K562 (cell line): ENCODE measurements at regions not wholly inside any gene's neighbourhood (a gene's known extent, or its start where the extent isn't known, plus 50 kb on each side); places are given as distances from the start of the nearest gene placed in this dataset.

Experiments
- CBFA2T2 ChIP-seq: fragments of 450-650 bp; conservative IDR thresholded peaks from 2 replicates; pipeline ENCODE4 v1.6.1; 2017; ENCODE audit warnings: mild to moderate bottlenecking
- CBFB ChIP-seq: sonication (generic); formaldehyde crosslinking; IDR thresholded peaks from 2 replicates; pipeline ENCODE4 v1.4.0; 2020; ENCODE audit warnings: mild to moderate bottlenecking, missing genetic modification reagents
- CCNT2 ChIP-seq: IDR thresholded peaks from 2 replicates; pipeline ENCODE4 v1.6.1; 2011; ENCODE audit warnings: borderline replicate concordance, low read depth, mild to moderate bottlenecking, moderate library complexity, mixed read lengths, low read length; ENCODE audit not compliant: insufficient read length; ENCODE audit errors: extremely low read depth
- EP300 ChIP-seq: IDR thresholded peaks from 2 replicates; pipeline ENCODE4 v1.6.1; 2012; ENCODE audit warnings: low read length, improper control_type of control experiment
- FUS ChIP-seq: fragments of 200-400 bp; formaldehyde crosslinking; optimal IDR thresholded peaks from 2 replicates; pipeline ENCODE3; 2017; ENCODE audit warnings: low read depth, low read length
- GTF2F1 ChIP-seq: IDR thresholded peaks from 2 replicates; pipeline ENCODE4 v1.6.1; 2011; ENCODE audit warnings: low read depth, low read length, improper control_type of control experiment
- MAFK ChIP-seq: IDR thresholded peaks from 2 replicates; pipeline ENCODE4 v1.6.1; 2011; ENCODE audit warnings: low read length, improper control_type of control experiment
- MBD1 ChIP-seq: fragments of 250-450 bp; sonication (Bioruptor Pico); IDR thresholded peaks from 2 replicates; pipeline ENCODE4 v1.8.0; 2022; ENCODE audit warnings: inconsistent platforms
- MEIS2 ChIP-seq: fragments of 450-650 bp; IDR thresholded peaks from 2 replicates; pipeline ENCODE4 v1.6.1; 2014; ENCODE audit warnings: mild to moderate bottlenecking; ENCODE audit not compliant: partially characterized antibody
- MNT ChIP-seq, 2 experiments: fragments of 450-650 bp; conservative IDR thresholded peaks; 2 replicates each; pipeline ENCODE4 v1.6.1; 2017; ENCODE audit warnings: mild to moderate bottlenecking in 2 of 2, moderate library complexity in 2 of 2
- MYC ChIP-seq, 2 experiments: fragments of 250-450 bp in 1 of 2; sonication (Bioruptor Pico) in 1 of 2; IDR thresholded peaks; 2 replicates each; pipeline versions ENCODE4 v1.5.1 to v1.6.1; 2012 to 2021; ENCODE audit warnings: low read depth in 2 of 2, borderline replicate concordance in 1 of 2, improper control_type of control experiment in 1 of 2, low read length in 1 of 2, mild to moderate bottlenecking in 1 of 2, moderate library complexity in 1 of 2
- NFE2 ChIP-seq: IDR thresholded peaks from 2 replicates; pipeline ENCODE4 v1.6.1; 2014; ENCODE audit warnings: antibody characterized with exemption, low read depth
- RBM34 ChIP-seq: fragments of 200-400 bp; formaldehyde crosslinking; IDR thresholded peaks from 2 replicates; pipeline ENCODE4 v1.6.1; 2018; ENCODE audit warnings: low read length, borderline replicate concordance; ENCODE audit not compliant: insufficient read depth
- RFX5 ChIP-seq: IDR thresholded peaks from 2 replicates; pipeline ENCODE4 v1.6.1; 2011; ENCODE audit warnings: low read depth, mild to moderate bottlenecking, improper control_type of control experiment, low read length
- SMAD4 ChIP-seq: fragments of 250-450 bp; sonication (Bioruptor Pico); conservative IDR thresholded peaks from 2 replicates; pipeline ENCODE4 v1.8.0; 2021; ENCODE audit warnings: inconsistent platforms, mild to moderate bottlenecking, moderate library complexity
- TEAD4 ChIP-seq, 2 experiments: sonication (generic) in 1 of 2; formaldehyde crosslinking in 1 of 2; IDR thresholded peaks; 2 replicates each; pipeline versions ENCODE4 v1.6.1 to v1.8.0; 2012 to 2022; ENCODE audit warnings: borderline replicate concordance in 1 of 2, inconsistent platforms in 1 of 2, low read length in 1 of 2, mild to moderate bottlenecking in 1 of 2, missing genetic modification reagents in 1 of 2
- THRB ChIP-seq: fragments of 450-650 bp; formaldehyde crosslinking; conservative IDR thresholded peaks from 2 replicates; pipeline ENCODE4 v1.4.0; 2022; ENCODE audit warnings: mild to moderate bottlenecking, missing genetic modification characterization
- ZNF133 ChIP-seq: fragments of 250-450 bp; sonication (Bioruptor Pico); IDR thresholded peaks from 2 replicates; pipeline ENCODE4 v1.4.0; 2020; ENCODE audit warnings: mild to moderate bottlenecking
- ZNF280A ChIP-seq: fragments of 450-650 bp; IDR thresholded peaks from 2 replicates; pipeline ENCODE4 v1.6.1; 2018; ENCODE audit warnings: mild to moderate bottlenecking, low read depth; ENCODE audit not compliant: partially characterized antibody

- no peak for TF ChIP-seq THRB (CRISPR knock-in tag)
- peak; percentile 16; the same call in 1 of the 2 replicates for TF ChIP-seq TEAD4 (IDR thresholded peaks at IDR 0.05; ENCODE audit: low read length)
- TF ChIP-seq TEAD4 (CRISPR knock-in tag; IDR thresholded peaks at IDR 0.05; ENCODE audit: borderline replicate concordance) = no peak
- TF ChIP-seq RBM34 = no peak
- no peak for TF ChIP-seq ZNF280A
- TF ChIP-seq GTF2F1 = no peak
- no peak for TF ChIP-seq RFX5
- TF ChIP-seq CBFA2T2 = no peak
- 0 out of 2 replicates have a peak, but pooled peaks have one; percentile 35 for TF ChIP-seq NFE2
- no peak for TF ChIP-seq MBD1
- TF ChIP-seq ZNF133 (CRISPR knock-in tag) = no peak
- TF ChIP-seq CCNT2 = no peak
- 0 out of 2 replicates have a peak, but pooled peaks have one; percentile 20 for TF ChIP-seq SMAD4 (CRISPR knock-in tag)
- TF ChIP-seq MNT (conservative IDR thresholded peaks at IDR 0.05) = no peak
- TF ChIP-seq MEIS2 = peak; percentile 96
- no peak for TF ChIP-seq FUS
- no peak for TF ChIP-seq MAFK
- 0 out of 2 replicates have a peak, but pooled peaks have one; percentile 14 for TF ChIP-seq MYC (IDR thresholded peaks at IDR 0.05; ENCODE audit: low read depth, low read length)
- TF ChIP-seq MYC (CRISPR knock-in tag; IDR thresholded peaks at IDR 0.05; ENCODE audit: borderline replicate concordance, low read depth) = no peak
- TF ChIP-seq EP300 = 0 out of 2 replicates have a peak, but pooled peaks have one; percentile 23
- TF ChIP-seq CBFB (CRISPR knock-in tag) = no peak
Measured at GRCh38 chr6:14638906-14639761, 521.6 kb downstream of the CD83 start (continued).
